ENCODE measurements at regions not wholly inside any gene's neighbourhood (a gene's known extent, or its start where the extent isn't known, plus 50 kb on each side); places are given as distances from the start of the nearest gene placed in this dataset.

DNA sequence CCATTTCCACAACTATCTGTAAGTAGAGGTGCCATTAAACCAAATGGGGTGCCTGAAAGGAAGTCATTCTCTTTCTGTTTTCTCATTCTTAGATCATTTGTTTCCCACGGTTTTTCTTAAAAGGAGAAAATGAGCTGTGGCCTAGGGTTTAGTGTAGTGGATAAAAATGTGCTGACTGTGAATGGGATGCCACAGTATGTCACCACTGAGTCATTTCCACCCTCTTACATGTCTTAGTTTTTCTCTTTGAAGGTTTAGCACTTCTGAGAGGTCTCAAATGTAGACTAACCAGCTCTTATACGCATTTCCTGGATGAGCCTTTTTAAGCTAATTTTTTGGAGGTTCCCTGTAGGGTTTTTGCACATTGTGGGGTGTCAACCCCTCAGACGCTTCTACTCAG lies 244.5 kb upstream of the SPANXN1 start:
- Histone ChIP-seq H3K4me1 (ENCODE audit: control insufficient read depth, insufficient read depth, low read length) (no peaks in the 10 kb centered on the region), H3K9me3 (ENCODE audit: control insufficient read depth, insufficient read depth, low read depth, low read length) (no peaks in the 10 kb centered on the region; the same call in 1 of the 2 replicates), H3K36me3 (ENCODE audit: control insufficient read depth in 2 of 2, insufficient read depth in 1 of 2, low read length in 2 of 2) (no peaks in the 10 kb centered on the region), H3K27ac (ENCODE audit: extremely low read depth, low read depth, low read length) (no peak overlapping the region), H3K4me3 (ENCODE audit: low read depth, low read length) (no peak overlapping the region)
- TF ChIP-seq ZBTB20 (tag by site-specific recombination; IDR thresholded peaks at IDR 0.05) = no peak
- no peak for TF ChIP-seq HOXA7 (CRISPR knock-in tag; IDR thresholded peaks at IDR 0.05; ENCODE audit: borderline replicate concordance)
- no peak for TF ChIP-seq ZNF837 (tag by site-specific recombination; IDR thresholded peaks at IDR 0.05)
- no peak for TF ChIP-seq ZNF423 (tag by site-specific recombination; IDR thresholded peaks at IDR 0.05)
- TF ChIP-seq, protein P1, sequence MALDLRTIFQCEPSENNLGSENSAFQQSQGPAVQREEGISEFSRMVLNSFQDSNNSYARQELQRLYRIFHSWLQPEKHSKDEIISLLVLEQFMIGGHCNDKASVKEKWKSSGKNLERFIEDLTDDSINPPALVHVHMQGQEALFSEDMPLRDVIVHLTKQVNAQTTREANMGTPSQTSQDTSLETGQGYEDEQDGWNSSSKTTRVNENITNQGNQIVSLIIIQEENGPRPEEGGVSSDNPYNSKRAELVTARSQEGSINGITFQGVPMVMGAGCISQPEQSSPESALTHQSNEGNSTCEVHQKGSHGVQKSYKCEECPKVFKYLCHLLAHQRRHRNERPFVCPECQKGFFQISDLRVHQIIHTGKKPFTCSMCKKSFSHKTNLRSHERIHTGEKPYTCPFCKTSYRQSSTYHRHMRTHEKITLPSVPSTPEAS (tag by site-specific recombination; IDR thresholded peaks at IDR 0.05) = no peak
- no peak for TF ChIP-seq ZNF571 (tag by site-specific recombination; IDR thresholded peaks at IDR 0.05)
- TF ChIP-seq MZF1 (tag by site-specific recombination; IDR thresholded peaks at IDR 0.05; ENCODE audit: borderline replicate concordance) = no peak
- TF ChIP-seq ZNF76 (tag by site-specific recombination; IDR thresholded peaks at IDR 0.05; ENCODE audit: borderline replicate concordance, low read depth) = no peak
- no peak for TF ChIP-seq GLIS2 (tag by site-specific recombination; IDR thresholded peaks at IDR 0.05)
- TF ChIP-seq, protein P2, sequence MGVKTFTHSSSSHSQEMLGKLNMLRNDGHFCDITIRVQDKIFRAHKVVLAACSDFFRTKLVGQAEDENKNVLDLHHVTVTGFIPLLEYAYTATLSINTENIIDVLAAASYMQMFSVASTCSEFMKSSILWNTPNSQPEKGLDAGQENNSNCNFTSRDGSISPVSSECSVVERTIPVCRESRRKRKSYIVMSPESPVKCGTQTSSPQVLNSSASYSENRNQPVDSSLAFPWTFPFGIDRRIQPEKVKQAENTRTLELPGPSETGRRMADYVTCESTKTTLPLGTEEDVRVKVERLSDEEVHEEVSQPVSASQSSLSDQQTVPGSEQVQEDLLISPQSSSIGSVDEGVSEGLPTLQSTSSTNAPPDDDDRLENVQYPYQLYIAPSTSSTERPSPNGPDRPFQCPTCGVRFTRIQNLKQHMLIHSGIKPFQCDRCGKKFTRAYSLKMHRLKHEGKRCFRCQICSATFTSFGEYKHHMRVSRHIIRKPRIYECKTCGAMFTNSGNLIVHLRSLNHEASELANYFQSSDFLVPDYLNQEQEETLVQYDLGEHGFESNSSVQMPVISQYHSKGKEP (tag by site-specific recombination; IDR thresholded peaks at IDR 0.05) = no peak
- TF ChIP-seq HOXC10 (CRISPR knock-in tag; IDR thresholded peaks at IDR 0.05) = no peak
- TF ChIP-seq SCRT1 (tag by site-specific recombination; IDR thresholded peaks at IDR 0.05; ENCODE audit: borderline replicate concordance) = no peak
- TF ChIP-seq ZNF302 (tag by site-specific recombination; IDR thresholded peaks at IDR 0.05; ENCODE audit: low read depth) = no peak
- CTCF ChIA-PET = no interaction called here
- POLR2A ChIA-PET = no interaction called here

DNA sequence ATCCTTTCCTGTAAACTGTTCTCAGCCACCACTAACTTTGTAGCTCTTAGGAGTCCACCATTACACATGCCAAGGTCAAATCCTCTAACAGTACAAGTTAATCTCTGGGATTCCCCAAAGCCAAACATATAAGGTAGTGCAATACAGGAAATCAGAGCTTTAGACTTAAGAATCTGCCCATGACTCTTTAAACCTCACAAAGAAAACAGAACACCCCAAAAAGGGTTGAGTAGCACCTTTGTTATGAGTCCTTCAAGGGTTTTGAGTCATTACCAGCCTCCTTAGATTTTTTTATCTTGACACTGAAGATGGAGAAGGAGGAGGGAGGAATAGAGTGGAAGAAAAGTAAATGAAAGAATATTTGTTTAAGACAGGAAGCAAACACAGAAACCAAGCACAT lies 243.9 kb upstream of the SPANXN1 start:
- ChIA-PET POLR2A (no interaction called here), CTCF (interaction anchor here (0.7 to 0.9 kb wide), 2 partner anchors 19 to 21 kb away, joined by 3 read pairs; no protein-coding TSS in a partner anchor)
- no peak for TF ChIP-seq FEZF1 (tag by site-specific recombination; IDR thresholded peaks at IDR 0.05)
- TF ChIP-seq KLF8 (tag by site-specific recombination; IDR thresholded peaks at IDR 0.05) = no peak
- no peak for TF ChIP-seq ZNF596 (tag by site-specific recombination; IDR thresholded peaks at IDR 0.05)
- TF ChIP-seq ZEB2 (tag by site-specific recombination; IDR thresholded peaks at IDR 0.05) = no peak
- TF ChIP-seq ZNF623 (tag by site-specific recombination; IDR thresholded peaks at IDR 0.05) = no peak
- no peak for TF ChIP-seq ZNF837 (tag by site-specific recombination; IDR thresholded peaks at IDR 0.05)
- TF ChIP-seq, protein P3, sequence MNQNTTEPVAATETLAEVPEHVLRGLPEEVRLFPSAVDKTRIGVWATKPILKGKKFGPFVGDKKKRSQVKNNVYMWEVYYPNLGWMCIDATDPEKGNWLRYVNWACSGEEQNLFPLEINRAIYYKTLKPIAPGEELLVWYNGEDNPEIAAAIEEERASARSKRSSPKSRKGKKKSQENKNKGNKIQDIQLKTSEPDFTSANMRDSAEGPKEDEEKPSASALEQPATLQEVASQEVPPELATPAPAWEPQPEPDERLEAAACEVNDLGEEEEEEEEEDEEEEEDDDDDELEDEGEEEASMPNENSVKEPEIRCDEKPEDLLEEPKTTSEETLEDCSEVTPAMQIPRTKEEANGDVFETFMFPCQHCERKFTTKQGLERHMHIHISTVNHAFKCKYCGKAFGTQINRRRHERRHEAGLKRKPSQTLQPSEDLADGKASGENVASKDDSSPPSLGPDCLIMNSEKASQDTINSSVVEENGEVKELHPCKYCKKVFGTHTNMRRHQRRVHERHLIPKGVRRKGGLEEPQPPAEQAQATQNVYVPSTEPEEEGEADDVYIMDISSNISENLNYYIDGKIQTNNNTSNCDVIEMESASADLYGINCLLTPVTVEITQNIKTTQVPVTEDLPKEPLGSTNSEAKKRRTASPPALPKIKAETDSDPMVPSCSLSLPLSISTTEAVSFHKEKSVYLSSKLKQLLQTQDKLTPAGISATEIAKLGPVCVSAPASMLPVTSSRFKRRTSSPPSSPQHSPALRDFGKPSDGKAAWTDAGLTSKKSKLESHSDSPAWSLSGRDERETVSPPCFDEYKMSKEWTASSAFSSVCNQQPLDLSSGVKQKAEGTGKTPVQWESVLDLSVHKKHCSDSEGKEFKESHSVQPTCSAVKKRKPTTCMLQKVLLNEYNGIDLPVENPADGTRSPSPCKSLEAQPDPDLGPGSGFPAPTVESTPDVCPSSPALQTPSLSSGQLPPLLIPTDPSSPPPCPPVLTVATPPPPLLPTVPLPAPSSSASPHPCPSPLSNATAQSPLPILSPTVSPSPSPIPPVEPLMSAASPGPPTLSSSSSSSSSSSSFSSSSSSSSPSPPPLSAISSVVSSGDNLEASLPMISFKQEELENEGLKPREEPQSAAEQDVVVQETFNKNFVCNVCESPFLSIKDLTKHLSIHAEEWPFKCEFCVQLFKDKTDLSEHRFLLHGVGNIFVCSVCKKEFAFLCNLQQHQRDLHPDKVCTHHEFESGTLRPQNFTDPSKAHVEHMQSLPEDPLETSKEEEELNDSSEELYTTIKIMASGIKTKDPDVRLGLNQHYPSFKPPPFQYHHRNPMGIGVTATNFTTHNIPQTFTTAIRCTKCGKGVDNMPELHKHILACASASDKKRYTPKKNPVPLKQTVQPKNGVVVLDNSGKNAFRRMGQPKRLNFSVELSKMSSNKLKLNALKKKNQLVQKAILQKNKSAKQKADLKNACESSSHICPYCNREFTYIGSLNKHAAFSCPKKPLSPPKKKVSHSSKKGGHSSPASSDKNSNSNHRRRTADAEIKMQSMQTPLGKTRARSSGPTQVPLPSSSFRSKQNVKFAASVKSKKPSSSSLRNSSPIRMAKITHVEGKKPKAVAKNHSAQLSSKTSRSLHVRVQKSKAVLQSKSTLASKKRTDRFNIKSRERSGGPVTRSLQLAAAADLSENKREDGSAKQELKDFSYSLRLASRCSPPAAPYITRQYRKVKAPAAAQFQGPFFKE (tag by site-specific recombination; IDR thresholded peaks at IDR 0.05; ENCODE audit: borderline replicate concordance) = no peak
- TF ChIP-seq, protein P4, sequence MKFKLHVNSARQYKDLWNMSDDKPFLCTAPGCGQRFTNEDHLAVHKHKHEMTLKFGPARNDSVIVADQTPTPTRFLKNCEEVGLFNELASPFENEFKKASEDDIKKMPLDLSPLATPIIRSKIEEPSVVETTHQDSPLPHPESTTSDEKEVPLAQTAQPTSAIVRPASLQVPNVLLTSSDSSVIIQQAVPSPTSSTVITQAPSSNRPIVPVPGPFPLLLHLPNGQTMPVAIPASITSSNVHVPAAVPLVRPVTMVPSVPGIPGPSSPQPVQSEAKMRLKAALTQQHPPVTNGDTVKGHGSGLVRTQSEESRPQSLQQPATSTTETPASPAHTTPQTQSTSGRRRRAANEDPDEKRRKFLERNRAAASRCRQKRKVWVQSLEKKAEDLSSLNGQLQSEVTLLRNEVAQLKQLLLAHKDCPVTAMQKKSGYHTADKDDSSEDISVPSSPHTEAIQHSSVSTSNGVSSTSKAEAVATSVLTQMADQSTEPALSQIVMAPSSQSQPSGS (tag by site-specific recombination; IDR thresholded peaks at IDR 0.05; ENCODE audit: low read depth) = no peak
- no peak for TF ChIP-seq ZNF792 (tag by site-specific recombination; IDR thresholded peaks at IDR 0.05)
- TF ChIP-seq KLF9 (tag by site-specific recombination; IDR thresholded peaks at IDR 0.05; ENCODE audit: low read depth) = no peak
- H3K4me3 ChIP-seq (ENCODE audit: low read depth, low read length) = no peak overlapping the region
- H3K36me3 ChIP-seq (ENCODE audit: control insufficient read depth in 2 of 2, insufficient read depth in 1 of 2, low read length in 2 of 2) = no peaks in the 10 kb centered on the region
- H3K27ac ChIP-seq (ENCODE audit: extremely low read depth, low read depth, low read length) = no peak overlapping the region
- H3K9me3 ChIP-seq (ENCODE audit: control insufficient read depth, insufficient read depth, low read depth, low read length) = no peaks in the 10 kb centered on the region; the same call in 1 of the 2 replicates
- H3K4me1 ChIP-seq (ENCODE audit: control insufficient read depth, insufficient read depth, low read length) = no peaks in the 10 kb centered on the region

All from HEK293 (cell line).